PC-3 (cell line): ENCODE measurements at regions not wholly inside any gene's neighbourhood (a gene's known extent, or its start where the extent isn't known, plus 50 kb on each side); places are given as distances from the start of the nearest gene placed in this dataset.

Experiments used
- ATAC-seq: fragments of 200-7000 bp; cut with Tn5 transposase; 2 replicates; pipeline ENCODE4 v1.9.1; 2020; ENCODE audit warnings: mild to moderate bottlenecking, moderate library complexity
- BruUV-seq: library from RNA; stranded (reverse); fragments of 400-500 nt; replicated peaks from 2 replicates; lab custom pipeline; 2021; lab: Mats Ljungman, UMichigan
- CTCF ChIA-PET: fragments of 300-600 bp; sonication (Branson Sonifier 250); formaldehyde crosslinking; loops from one replicate; lab custom pipeline; 2022; ENCODE audit warnings: antibody characterized with exemption; lab: Charles Lee
- POLR2A ChIA-PET: fragments of 300-600 bp; sonication (Branson Sonifier 250); formaldehyde crosslinking; loops from one replicate; lab custom pipeline; 2022; ENCODE audit warnings: antibody characterized with exemption; ENCODE audit not compliant: unreplicated experiment; lab: Charles Lee
- DNase-seq: peaks from one replicate; pipeline ENCODE4 v3.0.0-alpha.2; 2015
- H2AFZ ChIP-seq: fragments of 300-600 bp; sonication (generic); 2 replicates; pipeline ENCODE4 v1.6.0; 2016; ENCODE audit warnings: antibody characterized with exemption, low read length
- H3F3A ChIP-seq: fragments of 300-600 bp; sonication (generic); one replicate; pipeline ENCODE4 v1.6.0; 2017; ENCODE audit warnings: antibody characterized with exemption, low read length, control low read depth, mild to moderate bottlenecking; ENCODE audit not compliant: unreplicated experiment
- H3K27ac ChIP-seq: fragments of 300-600 bp; sonication (generic); 2 replicates; pipeline ENCODE4 v1.5.1; 2016; ENCODE audit warnings: mild to moderate bottlenecking, low read length
- H3K27me3 ChIP-seq: fragments of 300-600 bp; sonication (generic); 2 replicates; pipeline ENCODE4 v1.6.1; 2016; ENCODE audit warnings: low read length, mixed read lengths
- H3K36me3 ChIP-seq: fragments of 300-600 bp; sonication (generic); 2 replicates; pipeline ENCODE4 v1.6.1; 2016; ENCODE audit warnings: low read depth, mixed run types, low read length, mixed read lengths
- H3K4me1 ChIP-seq: fragments of 300-600 bp; sonication (generic); 2 replicates; pipeline ENCODE4 v1.5.1; 2016; ENCODE audit warnings: low read length; ENCODE audit not compliant: insufficient read depth
- H3K4me2 ChIP-seq: fragments of 300-600 bp; sonication (generic); 2 replicates; pipeline ENCODE4 v1.6.0; 2016; ENCODE audit warnings: low read length
- H3K4me3 ChIP-seq: fragments of 300-600 bp; sonication (generic); 2 replicates; pipeline ENCODE4 v1.5.1; 2016; ENCODE audit warnings: mild to moderate bottlenecking, low read length, mixed read lengths
- H3K79me2 ChIP-seq: fragments of 300-600 bp; sonication (generic); 2 replicates; pipeline ENCODE4 v1.6.1; 2017; ENCODE audit warnings: low read length, mixed read lengths
- H3K9ac ChIP-seq: fragments of 300-600 bp; sonication (generic); 2 replicates; pipeline ENCODE4 v1.6.0; 2016; ENCODE audit warnings: mild to moderate bottlenecking, low read length
- H3K9me2 ChIP-seq: fragments of 300-600 bp; sonication (generic); replicated peaks from 2 replicates; pipeline ENCODE4 v1.6.1; 2016; ENCODE audit warnings: mixed run types, low read length, mixed read lengths
- H3K9me3 ChIP-seq: fragments of 300-600 bp; sonication (generic); 2 replicates; pipeline ENCODE4 v1.6.1; 2016; ENCODE audit warnings: low read length, mixed read lengths
- H4K20me1 ChIP-seq: fragments of 300-600 bp; sonication (generic); 2 replicates; pipeline ENCODE4 v1.6.1; 2016; ENCODE audit warnings: low read length, mixed read lengths
- EZH2 ChIP-seq: fragments of 300-600 bp; sonication (generic); IDR thresholded peaks from one replicate; pipeline ENCODE4 v1.6.1; 2017; ENCODE audit warnings: antibody characterized with exemption, mild to moderate bottlenecking, low read length; ENCODE audit not compliant: unreplicated experiment
- EZH2phosphoT487 ChIP-seq: fragments of 300-600 bp; sonication (generic); IDR thresholded peaks from 2 replicates; pipeline ENCODE4 v1.6.1; 2018; ENCODE audit warnings: mild to moderate bottlenecking, antibody characterized with exemption, low read length, borderline replicate concordance
- intact Hi-C: fragments of 100-400 bp; cut with micrococcal nuclease; formaldehyde crosslinking; loops from 2 replicates; pipeline ENCODE4 v1.9.0; 2023
- TF ChIP-seq, protein P1 (sequence below): fragments of 300-600 bp; sonication (generic); conservative IDR thresholded peaks from 2 replicates; pipeline ENCODE4 v1.5.1; 2017; ENCODE audit warnings: antibody characterized with exemption, low read depth, mild to moderate bottlenecking, low read length

DNA sequence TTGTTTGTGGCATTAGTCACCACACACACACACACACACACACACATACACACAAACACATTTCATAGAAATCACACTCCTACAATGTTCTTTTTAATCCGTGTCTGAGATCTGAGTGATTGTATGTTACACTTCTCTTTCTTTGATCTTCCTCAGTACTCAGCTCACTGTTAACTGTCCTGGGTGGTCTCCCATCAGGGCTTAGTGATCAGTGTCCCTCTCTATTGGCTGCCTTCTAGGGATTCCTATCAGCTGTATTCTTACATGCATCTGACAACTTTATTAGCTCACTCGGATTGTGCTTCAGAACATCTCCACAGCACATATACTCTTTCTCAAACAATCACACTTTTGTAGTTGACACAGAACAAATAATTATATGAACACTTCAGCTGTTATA is 170.2 kb upstream of the POU5F2 start:
- CTCF ChIA-PET, result no interaction called here
- no peak for DNase-seq
- H3K79me2 ChIP-seq, result no peaks in the 10 kb centered on the region

DNA sequence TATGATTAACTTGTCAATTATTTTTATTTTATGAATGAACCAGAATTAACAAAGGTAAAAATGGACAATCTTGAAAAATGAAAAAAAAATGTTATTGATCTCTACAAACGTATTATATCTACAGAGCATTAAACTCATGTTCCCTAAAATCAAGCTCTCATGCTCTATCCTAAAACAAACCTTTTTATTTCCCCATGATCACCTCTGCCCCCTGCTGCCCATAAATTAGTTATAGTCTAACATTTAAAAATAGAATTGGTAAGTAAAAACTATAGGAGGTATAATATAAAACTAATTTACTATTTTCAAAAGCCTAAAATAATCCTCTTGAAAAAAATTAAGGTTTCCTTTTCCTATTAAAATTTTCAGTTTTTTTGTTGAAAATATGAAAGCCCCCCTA is 168.0 kb upstream of the POU5F2 start:
- Histone ChIP-seq H3K27me3 (no peaks in the 10 kb centered on the region), H2AFZ (no peak overlapping the region), H3K27ac (no peak overlapping the region), H3K9ac (no peak overlapping the region), H3F3A (no peaks in the 10 kb centered on the region), H3K79me2 (no peaks in the 10 kb centered on the region), H3K4me1 (no peaks in the 10 kb centered on the region), H3K36me3 (no peaks in the 10 kb centered on the region), H3K9me3 (no peaks in the 10 kb centered on the region), H3K9me2 (no peaks in the 10 kb centered on the region), H4K20me1 (no peaks in the 10 kb centered on the region), H3K4me3 (no peak overlapping the region), H3K4me2 (no peak overlapping the region)
- POLR2A ChIA-PET, result no interaction called here
- ATAC-seq, result 0 out of 2 replicates have a peak, but pooled peaks have one; percentile 35
- TF ChIP-seq EZH2 (no peak), EZH2phosphoT487 (no peak)
- TF ChIP-seq, protein P1, sequence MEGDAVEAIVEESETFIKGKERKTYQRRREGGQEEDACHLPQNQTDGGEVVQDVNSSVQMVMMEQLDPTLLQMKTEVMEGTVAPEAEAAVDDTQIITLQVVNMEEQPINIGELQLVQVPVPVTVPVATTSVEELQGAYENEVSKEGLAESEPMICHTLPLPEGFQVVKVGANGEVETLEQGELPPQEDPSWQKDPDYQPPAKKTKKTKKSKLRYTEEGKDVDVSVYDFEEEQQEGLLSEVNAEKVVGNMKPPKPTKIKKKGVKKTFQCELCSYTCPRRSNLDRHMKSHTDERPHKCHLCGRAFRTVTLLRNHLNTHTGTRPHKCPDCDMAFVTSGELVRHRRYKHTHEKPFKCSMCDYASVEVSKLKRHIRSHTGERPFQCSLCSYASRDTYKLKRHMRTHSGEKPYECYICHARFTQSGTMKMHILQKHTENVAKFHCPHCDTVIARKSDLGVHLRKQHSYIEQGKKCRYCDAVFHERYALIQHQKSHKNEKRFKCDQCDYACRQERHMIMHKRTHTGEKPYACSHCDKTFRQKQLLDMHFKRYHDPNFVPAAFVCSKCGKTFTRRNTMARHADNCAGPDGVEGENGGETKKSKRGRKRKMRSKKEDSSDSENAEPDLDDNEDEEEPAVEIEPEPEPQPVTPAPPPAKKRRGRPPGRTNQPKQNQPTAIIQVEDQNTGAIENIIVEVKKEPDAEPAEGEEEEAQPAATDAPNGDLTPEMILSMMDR, result peak; percentile 58
- peak; percentile 53 for DNase-seq
- CTCF ChIA-PET, result no interaction called here
- intact Hi-C loops, result loop anchor here (1.0 to 10.0 kb wide), 2 partner anchors 295 to 328 kb away; partner anchors contain the start of gene NR2F1-AS1
- no TSS peak for BruUV-seq

More for the DNA sequence above, 170.2 kb upstream of the POU5F2 start:
- H3K27me3 ChIP-seq, result no peaks in the 10 kb centered on the region
- no peak overlapping the region for H3K4me3 ChIP-seq
- H3K4me2 ChIP-seq, result no peak overlapping the region
- intact Hi-C loops, result no loop called here
- no peaks in the 10 kb centered on the region for H3K9me3 ChIP-seq
- H3K36me3 ChIP-seq, result no peaks in the 10 kb centered on the region
- no peaks in the 10 kb centered on the region for H3K9me2 ChIP-seq
- H3K4me1 ChIP-seq, result no peaks in the 10 kb centered on the region
- H3K27ac ChIP-seq, result no peak overlapping the region
- no peak; the same call in 1 of the 2 replicates for ATAC-seq
- no peak overlapping the region for H2AFZ ChIP-seq
- no TSS peak for BruUV-seq
- H4K20me1 ChIP-seq, result no peaks in the 10 kb centered on the region
- H3K9ac ChIP-seq, result no peak overlapping the region
- POLR2A ChIA-PET, result no interaction called here
- no peak for TF ChIP-seq EZH2
- TF ChIP-seq EZH2phosphoT487, result no peak
- TF ChIP-seq, protein P1, result no peak
- no peaks in the 10 kb centered on the region for H3F3A ChIP-seq

DNA sequence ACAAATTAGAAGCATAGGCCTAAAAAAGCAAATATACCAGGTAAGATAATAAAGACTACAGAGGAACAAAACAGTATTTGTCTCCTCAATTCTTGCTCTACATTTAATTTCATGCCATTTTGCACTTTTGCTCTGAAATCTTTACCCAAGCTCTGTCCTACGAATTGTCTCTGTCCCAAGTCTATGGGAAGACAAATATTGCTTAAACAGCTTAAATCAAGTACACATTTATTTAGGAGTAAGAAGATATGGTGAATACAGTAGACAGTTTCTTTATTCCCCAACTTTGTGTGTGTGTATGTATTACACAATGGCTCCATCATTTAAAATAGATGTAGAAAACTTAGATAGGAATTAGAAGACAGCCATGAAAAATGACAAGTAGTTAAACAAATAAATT is 163.5 kb upstream of the POU5F2 start:
- BruUV-seq, result no TSS peak
- intact Hi-C loops, result loop anchor here (10.0 kb wide), 1 partner anchor 290 kb away; no protein-coding TSS in a partner anchor
- no peak for DNase-seq
- TF ChIP-seq EZH2phosphoT487 (no peak), EZH2 (no peak)
- TF ChIP-seq, protein P1, result no peak
- H3K9ac ChIP-seq, result no peak overlapping the region
- H3K4me1 ChIP-seq, result no peaks in the 10 kb centered on the region
- no peaks in the 10 kb centered on the region for H3K9me3 ChIP-seq
- no peak overlapping the region for H3K4me3 ChIP-seq
- H3K36me3 ChIP-seq, result no peaks in the 10 kb centered on the region
- ATAC-seq, result no peak
- H3K27ac ChIP-seq, result no peak overlapping the region
- H3K9me2 ChIP-seq, result no peaks in the 10 kb centered on the region
- no peaks in the 10 kb centered on the region for H3K79me2 ChIP-seq
- H3K4me2 ChIP-seq, result no peak overlapping the region
- H4K20me1 ChIP-seq, result no peaks in the 10 kb centered on the region
- no peaks in the 10 kb centered on the region for H3F3A ChIP-seq
- ChIA-PET CTCF (no interaction called here), POLR2A (no interaction called here)
- no peaks in the 10 kb centered on the region for H3K27me3 ChIP-seq
- no peak overlapping the region for H2AFZ ChIP-seq
